ENCODE measurements at regions not wholly inside any gene's neighbourhood (a gene's known extent, or its start where the extent isn't known, plus 50 kb on each side); places are given as distances from the start of the nearest gene placed in this dataset.

DNA sequence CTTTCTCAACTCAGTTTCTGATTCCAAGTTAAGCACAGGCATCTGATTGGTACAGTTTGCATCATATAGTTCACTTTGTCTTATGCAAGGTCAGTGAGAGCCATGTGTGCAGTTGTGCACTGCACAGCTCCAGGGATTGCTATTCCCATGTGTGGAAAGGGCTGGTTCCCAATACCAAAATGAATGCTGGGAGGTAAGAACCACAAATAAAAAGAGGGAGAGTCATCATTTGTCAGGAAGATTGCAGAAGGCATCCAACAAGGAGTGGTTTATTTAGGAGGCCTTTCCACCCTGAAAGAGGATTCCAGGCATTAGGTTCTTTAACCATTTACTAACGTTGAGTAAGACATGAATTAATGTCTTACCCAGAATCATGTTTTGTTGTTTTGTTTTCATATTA is 141.2 kb upstream of the ST6GAL2 start:
- WGBS, 2 donors: 77 to 83% methylated on average over 1 of the region's 1 CpG

DNA sequence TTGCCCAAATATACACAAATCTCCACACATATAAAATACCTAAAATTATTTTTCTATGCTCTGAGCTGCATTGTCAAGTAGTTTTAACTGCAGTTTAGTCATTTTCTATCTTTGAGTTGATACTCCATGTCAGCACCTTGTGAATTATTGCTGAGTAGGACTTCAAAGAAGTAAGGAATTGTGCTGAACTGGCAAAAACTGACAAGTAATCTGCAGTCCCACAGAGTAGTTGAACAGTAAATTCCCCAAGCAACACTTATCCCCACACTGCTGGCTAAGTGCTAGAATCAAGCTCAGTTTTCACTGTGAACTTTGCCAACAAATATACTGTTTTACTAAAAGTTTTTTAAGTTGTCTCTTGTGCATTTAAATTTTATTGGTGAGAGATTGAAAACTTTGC is 141.8 kb upstream of the ST6GAL2 start:
- ATAC-seq (ENCODE audit: low FRiP score in 2 of 2) (no peak), DNase-seq (no peak)
- Histone ChIP-seq H3K27ac (no peak overlapping the region), H3K4me1 (no peaks in the 10 kb centered on the region), H3K36me3 (no peaks in the 10 kb centered on the region), H3K4me3 (no peak overlapping the region), H3K9me3 (peaks cover 0 to 2% (median 0%) of the 10 kb centered on the region in 4 donors), H3K27me3 (no peaks in the 10 kb centered on the region)
- TF ChIP-seq POLR2A (IDR thresholded peaks at IDR 0.05) (no peak), POLR2AphosphoS5 (IDR thresholded peaks at IDR 0.05) (no peak)
- TF ChIP-seq, protein P1, sequence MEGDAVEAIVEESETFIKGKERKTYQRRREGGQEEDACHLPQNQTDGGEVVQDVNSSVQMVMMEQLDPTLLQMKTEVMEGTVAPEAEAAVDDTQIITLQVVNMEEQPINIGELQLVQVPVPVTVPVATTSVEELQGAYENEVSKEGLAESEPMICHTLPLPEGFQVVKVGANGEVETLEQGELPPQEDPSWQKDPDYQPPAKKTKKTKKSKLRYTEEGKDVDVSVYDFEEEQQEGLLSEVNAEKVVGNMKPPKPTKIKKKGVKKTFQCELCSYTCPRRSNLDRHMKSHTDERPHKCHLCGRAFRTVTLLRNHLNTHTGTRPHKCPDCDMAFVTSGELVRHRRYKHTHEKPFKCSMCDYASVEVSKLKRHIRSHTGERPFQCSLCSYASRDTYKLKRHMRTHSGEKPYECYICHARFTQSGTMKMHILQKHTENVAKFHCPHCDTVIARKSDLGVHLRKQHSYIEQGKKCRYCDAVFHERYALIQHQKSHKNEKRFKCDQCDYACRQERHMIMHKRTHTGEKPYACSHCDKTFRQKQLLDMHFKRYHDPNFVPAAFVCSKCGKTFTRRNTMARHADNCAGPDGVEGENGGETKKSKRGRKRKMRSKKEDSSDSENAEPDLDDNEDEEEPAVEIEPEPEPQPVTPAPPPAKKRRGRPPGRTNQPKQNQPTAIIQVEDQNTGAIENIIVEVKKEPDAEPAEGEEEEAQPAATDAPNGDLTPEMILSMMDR (IDR thresholded peaks at IDR 0.05): no peak

More for the DNA sequence above, 141.2 kb upstream of the ST6GAL2 start:
- Histone ChIP-seq H3K4me1 (no peaks in the 10 kb centered on the region), H3K36me3 (no peaks in the 10 kb centered on the region), H3K27me3 (no peaks in the 10 kb centered on the region), H3K27ac (no peak overlapping the region), H3K4me3 (no peak overlapping the region), H3K9me3 (peaks cover 0 to 2% (median 0%) of the 10 kb centered on the region in 4 donors)
- DNase-seq: no peak
- TF ChIP-seq POLR2AphosphoS5 (IDR thresholded peaks at IDR 0.05) (no peak), EP300 (IDR thresholded peaks at IDR 0.05) (no peak), POLR2A (IDR thresholded peaks at IDR 0.05) (no peak)
- TF ChIP-seq, protein P1 (IDR thresholded peaks at IDR 0.05): no peak
- no peak for ATAC-seq (ENCODE audit: low FRiP score in 2 of 2)

DNA sequence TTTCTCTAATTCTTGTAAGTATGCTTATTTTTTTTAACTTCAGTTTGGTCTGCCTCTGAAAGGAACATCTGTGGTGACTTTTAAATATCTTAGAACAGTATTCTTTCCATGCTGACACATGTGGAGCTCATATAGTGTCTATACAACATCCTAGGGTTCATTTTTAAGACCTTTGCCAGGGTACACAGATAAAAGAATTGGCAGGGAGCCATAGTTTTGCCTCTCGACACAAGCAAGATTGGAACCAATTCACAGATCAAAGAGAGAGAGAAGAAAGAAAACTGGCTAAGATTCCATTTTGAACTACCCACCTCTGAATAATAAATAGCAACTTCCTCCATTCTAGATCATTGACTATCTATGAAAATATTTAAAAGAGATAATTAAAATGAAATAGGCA is 142.7 kb upstream of the ST6GAL2 start:
- TF ChIP-seq POLR2A (IDR thresholded peaks at IDR 0.05) (no peak), EP300 (IDR thresholded peaks at IDR 0.05) (no peak), POLR2AphosphoS5 (IDR thresholded peaks at IDR 0.05) (no peak)
- TF ChIP-seq, protein P1 (IDR thresholded peaks at IDR 0.05): no peak
- Histone ChIP-seq H3K9me3 (peaks cover 0 to 2% (median 0%) of the 10 kb centered on the region in 4 donors), H3K27ac (no peak overlapping the region), H3K4me3 (no peak overlapping the region), H3K4me1 (no peaks in the 10 kb centered on the region), H3K36me3 (no peaks in the 10 kb centered on the region), H3K27me3 (no peaks in the 10 kb centered on the region)
- ATAC-seq (ENCODE audit: low FRiP score in 2 of 2) (no peak), DNase-seq (no peak)
- 25 to 40% methylated on average over 1 of the region's 1 CpG for WGBS, 2 donors

DNA sequence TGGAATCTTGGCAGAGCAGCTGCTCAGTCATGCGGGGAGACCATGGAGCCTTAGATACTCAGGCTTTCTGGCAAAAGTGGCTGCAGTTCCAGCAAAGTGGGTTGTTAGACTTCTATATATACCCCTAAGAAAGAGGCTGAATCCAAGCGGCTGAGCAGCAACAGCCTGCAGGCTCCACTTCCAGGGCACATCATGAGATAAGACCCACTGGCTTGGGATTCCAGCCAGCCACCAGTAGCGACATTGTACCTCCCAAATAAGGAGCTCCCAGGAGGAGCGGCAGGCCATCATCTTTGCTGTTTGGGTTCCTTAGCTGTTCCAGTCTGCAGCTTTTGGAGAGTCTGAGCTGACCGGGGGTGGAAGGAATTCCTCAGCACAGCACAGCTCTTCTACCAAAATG is 150.3 kb upstream of the ST6GAL2 start:
- 84 to 86% methylated on average over 3 to 5 of the region's 5 CpGs for WGBS, 2 donors
- ATAC-seq (ENCODE audit: low FRiP score in 2 of 2) (no peak), DNase-seq (no peak)
- TF ChIP-seq POLR2AphosphoS5 (IDR thresholded peaks at IDR 0.05) (no peak), POLR2A (IDR thresholded peaks at IDR 0.05) (no peak), EP300 (IDR thresholded peaks at IDR 0.05) (no peak)
- TF ChIP-seq, protein P1 (IDR thresholded peaks at IDR 0.05): no peak
- no peaks in the 10 kb centered on the region for H3K36me3 ChIP-seq
- no peaks in the 10 kb centered on the region for H3K4me1 ChIP-seq
- H3K4me3 ChIP-seq: no peak overlapping the region
- H3K27ac ChIP-seq: no peak overlapping the region
- H3K27me3 ChIP-seq: no peaks in the 10 kb centered on the region
- peaks cover 0 to 6% (median 0%) of the 10 kb centered on the region in 4 donors for H3K9me3 ChIP-seq

DNA sequence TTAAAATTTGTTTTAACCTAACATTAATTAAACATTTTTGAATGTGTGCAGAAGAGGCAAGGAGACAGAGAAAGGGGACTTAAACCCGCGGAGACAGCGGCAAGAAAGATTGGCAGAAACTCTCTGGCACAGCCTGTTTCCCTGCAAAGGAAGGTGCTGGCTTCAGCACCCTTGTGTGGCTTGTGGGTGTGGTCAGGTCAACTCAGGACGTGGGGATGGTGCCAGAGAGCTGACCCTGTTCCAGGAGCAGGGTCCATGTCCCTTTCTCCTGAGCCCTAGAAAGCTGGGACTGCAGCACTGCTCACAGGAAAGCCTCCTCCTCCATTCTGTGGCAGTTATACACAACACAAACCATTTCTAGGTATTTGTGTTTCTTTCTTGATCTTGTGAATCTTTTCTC is 176.2 kb upstream of the ST6GAL2 start:
- Histone ChIP-seq H3K4me3 (no peak overlapping the region), H3K4me1 (no peaks in the 10 kb centered on the region), H3K27me3 (no peaks in the 10 kb centered on the region), H3K27ac (no peak overlapping the region), H3K36me3 (no peaks in the 10 kb centered on the region), H3K9me3 (no peaks in the 10 kb centered on the region)
- DNase-seq (no peak), ATAC-seq (ENCODE audit: low FRiP score in 2 of 2) (no peak)
- TF ChIP-seq EP300 (IDR thresholded peaks at IDR 0.05): no peak
- no peak for TF ChIP-seq POLR2AphosphoS5 (IDR thresholded peaks at IDR 0.05)
- TF ChIP-seq, protein P1 (IDR thresholded peaks at IDR 0.05): no peak
- TF ChIP-seq POLR2A (IDR thresholded peaks at IDR 0.05): no peak
- WGBS, 2 donors: 33 to 48% methylated on average over 3 to 4 of the region's 4 CpGs

Measured in upper lobe of left lung (tissue), 6 donors.